Prostate gland (tissue), 2 donors: ENCODE measurements at regions not wholly inside any gene's neighbourhood (a gene's known extent, or its start where the extent isn't known, plus 50 kb on each side); places are given as distances from the start of the nearest gene placed in this dataset.

Source experiments
- DNase-seq: peaks from one replicate; pipeline ENCODE4 v3.0.0-alpha.2; 2019; ENCODE audit warnings: low spot score
- H3K27ac ChIP-seq, 2 donors: fragments of 200-600 bp; sonication (generic); 2 replicates each; pipeline ENCODE4 v1.5.1; 2017 to 2019
- H3K27me3 ChIP-seq: fragments of 200-600 bp; sonication (generic); replicated peaks from 2 replicates; pipeline ENCODE4 v1.5.1; 2019; ENCODE audit not compliant: insufficient read depth
- H3K36me3 ChIP-seq, 2 donors: fragments of 200-600 bp; sonication (generic); 1 replicate in 1 of 2; 2 replicates in 1 of 2; pipeline versions ENCODE4 v1.5.1 to v1.8.1; 2017 to 2019
- H3K4me1 ChIP-seq: fragments of 200-600 bp; sonication (generic); replicated peaks from 2 replicates; pipeline ENCODE4 v1.5.1; 2019
- H3K4me3 ChIP-seq, 2 donors: fragments of 200-600 bp; sonication (generic); 2 replicates each; pipeline ENCODE4 v1.5.1; 2017 to 2019
- H3K9me3 ChIP-seq: fragments of 200-600 bp; sonication (generic); 2 replicates; pipeline ENCODE4 v1.5.1; 2017
- POLR2A ChIP-seq: fragments of 450-650 bp; IDR thresholded peaks from one replicate; pipeline ENCODE4 v1.6.1; 2016; ENCODE audit warnings: antibody characterized with exemption, mild to moderate bottlenecking
- POLR2AphosphoS5 ChIP-seq: sonication (generic); formaldehyde crosslinking; IDR thresholded peaks from one replicate; pipeline ENCODE4 v1.6.1; 2017; ENCODE audit warnings: antibody characterized with exemption
- WGBS: methylation state at CpG from one replicate; pipeline ENCODE4 v1.1.5; 2018; 5-methylcytosine and 5-hydroxymethylcytosine counted together
- intact Hi-C: fragments of 100-400 bp; cut with DNase I; formaldehyde crosslinking; loops from one replicate; pipeline ENCODE4 v1.14.2; 2022
- TF ChIP-seq, protein P1 (sequence below), 4 experiments: fragments of 200-600 bp in 2 of 4; fragments of 450-650 bp in 2 of 4; sonication (generic) in 2 of 4; IDR thresholded peaks; 1 replicate in 3 of 4; 2 replicates in 1 of 4; pipeline ENCODE4 v1.5.1; 2016 to 2019; ENCODE audit warnings: antibody characterized with exemption in 4 of 4, mild to moderate bottlenecking in 2 of 4, moderate library complexity in 2 of 4

DNA sequence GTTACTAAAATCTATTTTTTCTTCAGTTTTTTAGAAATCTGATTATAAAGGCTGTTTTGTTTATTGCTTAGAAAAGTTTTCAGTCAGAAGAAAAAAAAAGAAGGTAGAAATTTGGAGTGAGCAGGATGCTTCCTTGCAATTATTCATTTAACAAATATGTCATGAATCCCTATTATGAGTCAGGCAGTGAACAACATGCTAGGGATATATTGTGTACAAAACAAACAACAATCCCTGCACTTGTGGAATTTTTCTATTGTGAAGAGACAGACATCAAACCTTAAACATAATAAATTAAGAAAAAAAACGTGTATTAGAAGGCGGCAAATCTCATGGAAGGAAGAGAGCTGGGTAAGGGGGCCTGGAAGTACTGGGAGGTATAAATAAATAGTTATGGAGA lies 664.1 kb upstream of the CAMK1G start:
- Histone ChIP-seq H3K27ac (no peak overlapping the region), H3K27me3 (no peaks in the 10 kb centered on the region), H3K9me3 (no peaks in the 10 kb centered on the region), H3K36me3 (no peaks in the 10 kb centered on the region), H3K4me3 (no peak overlapping the region), H3K4me1 (no peaks in the 10 kb centered on the region)
- 65% methylated on average over 2 of the region's 2 CpGs for WGBS
- DNase-seq = no peak
- intact Hi-C loops = no loop called here
- TF ChIP-seq POLR2AphosphoS5 (no peak), POLR2A (no peak)
- TF ChIP-seq, protein P1, sequence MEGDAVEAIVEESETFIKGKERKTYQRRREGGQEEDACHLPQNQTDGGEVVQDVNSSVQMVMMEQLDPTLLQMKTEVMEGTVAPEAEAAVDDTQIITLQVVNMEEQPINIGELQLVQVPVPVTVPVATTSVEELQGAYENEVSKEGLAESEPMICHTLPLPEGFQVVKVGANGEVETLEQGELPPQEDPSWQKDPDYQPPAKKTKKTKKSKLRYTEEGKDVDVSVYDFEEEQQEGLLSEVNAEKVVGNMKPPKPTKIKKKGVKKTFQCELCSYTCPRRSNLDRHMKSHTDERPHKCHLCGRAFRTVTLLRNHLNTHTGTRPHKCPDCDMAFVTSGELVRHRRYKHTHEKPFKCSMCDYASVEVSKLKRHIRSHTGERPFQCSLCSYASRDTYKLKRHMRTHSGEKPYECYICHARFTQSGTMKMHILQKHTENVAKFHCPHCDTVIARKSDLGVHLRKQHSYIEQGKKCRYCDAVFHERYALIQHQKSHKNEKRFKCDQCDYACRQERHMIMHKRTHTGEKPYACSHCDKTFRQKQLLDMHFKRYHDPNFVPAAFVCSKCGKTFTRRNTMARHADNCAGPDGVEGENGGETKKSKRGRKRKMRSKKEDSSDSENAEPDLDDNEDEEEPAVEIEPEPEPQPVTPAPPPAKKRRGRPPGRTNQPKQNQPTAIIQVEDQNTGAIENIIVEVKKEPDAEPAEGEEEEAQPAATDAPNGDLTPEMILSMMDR (IDR thresholded peaks at IDR 0.05) = no peak

DNA sequence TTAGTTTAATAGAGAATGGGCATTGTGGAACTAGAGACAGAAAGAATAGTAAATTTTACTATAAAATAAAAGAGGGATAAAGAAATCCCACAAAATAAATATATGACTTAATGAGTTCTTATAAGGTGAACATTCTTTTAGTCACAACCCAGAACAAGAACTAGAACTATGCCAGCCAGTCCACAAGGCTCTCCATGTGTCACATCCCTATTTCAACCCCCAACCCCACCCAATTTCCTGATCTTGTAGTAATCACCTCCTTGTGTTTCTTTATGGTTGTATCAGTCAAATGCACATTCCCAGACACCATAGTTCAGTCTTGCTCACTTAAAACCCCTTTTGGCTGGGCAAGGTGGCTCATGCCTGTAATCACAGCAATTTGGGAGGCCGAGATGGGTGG lies 662.3 kb upstream of the CAMK1G start:
- H3K4me3 ChIP-seq = no peak overlapping the region

DNA sequence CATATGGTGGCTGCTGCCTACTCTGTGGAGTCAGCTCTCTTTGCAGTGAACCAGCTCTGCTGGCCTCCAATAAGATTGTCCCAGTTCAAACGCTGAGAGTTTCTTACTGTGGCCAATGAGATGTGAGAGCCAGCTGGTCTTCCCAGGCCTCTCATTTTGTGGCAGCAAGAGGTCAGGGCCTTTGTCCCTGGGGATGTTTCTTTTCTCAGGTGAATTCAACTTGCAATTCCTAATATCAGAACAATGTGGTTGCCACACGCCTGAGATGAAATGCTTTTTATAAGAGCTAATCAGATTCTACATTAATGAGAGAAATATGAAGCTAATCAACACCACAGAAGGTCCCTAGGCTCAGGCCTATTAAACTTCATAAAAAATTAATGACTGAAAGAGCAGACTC lies 660.1 kb upstream of the CAMK1G start:
- Histone ChIP-seq H3K9me3 (no peaks in the 10 kb centered on the region), H3K27ac (no peak overlapping the region), H3K27me3 (no peaks in the 10 kb centered on the region), H3K4me1 (no peaks in the 10 kb centered on the region), H3K4me3 (no peak overlapping the region), H3K36me3 (no peaks in the 10 kb centered on the region)
- no peak for DNase-seq
- 75% methylated on average over 2 of the region's 2 CpGs for WGBS
- intact Hi-C loops = no loop called here
- no peak for TF ChIP-seq POLR2A
- TF ChIP-seq POLR2AphosphoS5 = no peak
- TF ChIP-seq, protein P1 (IDR thresholded peaks at IDR 0.05) = no peak

More for the DNA sequence above, 662.3 kb upstream of the CAMK1G start:
- intact Hi-C loops = no loop called here
- Histone ChIP-seq H3K36me3 (no peaks in the 10 kb centered on the region), H3K27me3 (no peaks in the 10 kb centered on the region), H3K9me3 (no peaks in the 10 kb centered on the region), H3K4me1 (no peaks in the 10 kb centered on the region), H3K27ac (no peak overlapping the region)
- DNase-seq = no peak
- 95% methylated on average over 1 of the region's 1 CpG for WGBS
- no peak for TF ChIP-seq POLR2A
- TF ChIP-seq POLR2AphosphoS5 = no peak
- TF ChIP-seq, protein P1 (IDR thresholded peaks at IDR 0.05) = no peak

DNA sequence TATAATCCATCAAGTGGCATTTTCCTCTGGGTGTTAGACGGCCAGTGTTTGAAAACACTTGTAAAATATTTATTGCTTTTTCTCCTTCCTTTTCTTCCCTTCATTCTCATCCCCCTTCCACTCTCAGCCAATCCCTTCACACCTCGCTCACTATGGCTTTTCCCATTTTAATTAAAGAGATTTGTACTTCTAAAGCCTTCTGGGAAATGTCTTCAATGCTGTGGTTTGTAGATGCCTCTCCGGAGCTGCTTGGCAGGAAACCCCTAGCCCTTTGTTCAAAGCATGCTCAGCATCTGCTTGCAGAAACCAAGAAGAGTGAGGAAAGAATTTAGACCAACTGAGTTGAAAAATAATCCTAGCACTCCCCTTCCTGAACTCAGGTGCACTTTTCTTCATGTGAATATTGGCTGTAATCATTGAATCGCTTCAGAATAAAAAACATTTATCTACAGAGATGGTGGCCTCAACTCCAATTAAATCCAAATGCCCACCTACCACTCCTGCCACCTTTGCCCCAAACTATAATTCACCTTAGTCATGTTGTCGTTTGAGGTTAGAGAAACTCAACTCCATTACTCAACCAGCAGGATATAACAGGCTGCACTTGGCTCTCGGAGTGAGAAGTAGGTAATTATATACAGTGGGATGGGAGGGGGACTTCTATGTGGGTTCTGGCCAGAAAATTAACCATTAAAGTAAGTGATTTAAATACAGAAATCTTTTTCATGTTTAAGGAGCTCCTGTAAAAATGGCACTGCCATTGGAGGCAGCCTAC lies 659.4 kb upstream of the CAMK1G start:
- intact Hi-C loops = no loop called here
- Histone ChIP-seq H3K36me3 (no peaks in the 10 kb centered on the region), H3K27me3 (no peaks in the 10 kb centered on the region), H3K4me3 (no peak overlapping the region), H3K4me1 (no peaks in the 10 kb centered on the region), H3K9me3 (no peaks in the 10 kb centered on the region), H3K27ac (no peak overlapping the region)
- no peak for DNase-seq
- TF ChIP-seq POLR2A (no peak), POLR2AphosphoS5 (no peak)
- TF ChIP-seq, protein P1 (IDR thresholded peaks at IDR 0.05) = no peak
- 55% methylated on average over 6 of the region's 6 CpGs for WGBS

DNA sequence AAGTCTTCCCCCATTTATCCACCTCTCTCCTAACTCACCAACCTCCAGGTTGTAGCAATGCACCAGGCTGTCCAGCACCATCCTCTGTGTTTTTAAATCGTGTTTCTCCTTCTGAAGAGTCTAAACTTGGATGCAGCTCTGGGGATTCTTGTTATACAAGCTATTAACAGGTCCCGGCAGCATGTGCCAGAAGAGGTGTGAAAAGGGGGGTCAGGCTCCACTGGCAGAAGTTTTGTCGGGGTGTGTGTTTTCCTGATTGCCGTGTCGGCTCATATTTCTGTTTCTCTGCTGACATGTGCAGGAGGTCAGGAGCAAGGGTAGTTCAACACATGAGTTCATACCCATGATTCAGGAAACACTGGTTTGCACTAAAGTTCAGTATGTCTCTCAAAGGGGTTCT lies 658.6 kb upstream of the CAMK1G start:
- Histone ChIP-seq H3K4me3 (no peak overlapping the region), H3K4me1 (no peaks in the 10 kb centered on the region), H3K36me3 (no peaks in the 10 kb centered on the region), H3K9me3 (no peaks in the 10 kb centered on the region), H3K27ac (no peak overlapping the region), H3K27me3 (no peaks in the 10 kb centered on the region)
- no peak for DNase-seq
- intact Hi-C loops = no loop called here
- TF ChIP-seq POLR2AphosphoS5 (no peak), POLR2A (no peak)
- TF ChIP-seq, protein P1 (IDR thresholded peaks at IDR 0.05) = no peak
- 16% methylated on average over 5 of the region's 5 CpGs for WGBS
